ENCODE measurements at regions not wholly inside any gene's neighbourhood (a gene's known extent, or its start where the extent isn't known, plus 50 kb on each side); places are given as distances from the start of the nearest gene placed in this dataset.

DNA sequence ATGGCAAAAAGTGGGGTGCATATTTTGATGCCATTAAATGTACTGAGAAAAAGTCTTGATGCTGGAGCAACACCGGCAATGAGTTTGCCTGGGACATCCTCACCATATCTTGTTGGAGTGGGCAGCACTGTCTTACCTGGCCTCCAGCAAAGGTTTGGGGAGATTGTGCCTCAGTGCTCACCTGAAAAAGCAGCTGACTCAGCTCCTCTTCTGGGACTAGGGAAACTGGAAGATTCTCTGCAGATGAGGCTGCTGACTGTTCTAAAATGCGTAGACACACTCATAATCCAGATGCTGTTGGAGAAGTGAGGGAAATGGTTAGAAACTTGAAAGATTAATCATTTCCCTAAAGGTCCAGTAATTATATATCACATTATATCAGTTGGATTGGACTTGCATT lies 593.7 kb upstream of the HS3ST1 start:
- TF ChIP-seq RAD21 (conservative IDR thresholded peaks at IDR 0.05) (no peak), POLR2AphosphoS5 (IDR thresholded peaks at IDR 0.05) (no peak), MXI1 (conservative IDR thresholded peaks at IDR 0.05; ENCODE audit: poor library complexity, severe bottlenecking) (no peak), TAF1 (IDR thresholded peaks at IDR 0.05; ENCODE audit: low read depth) (no peak), EP300 (conservative IDR thresholded peaks at IDR 0.05; ENCODE audit: poor library complexity, severe bottlenecking) (no peak), EZH2 (IDR thresholded peaks at IDR 0.05; ENCODE audit: borderline replicate concordance, insufficient read depth, low read length, poor library complexity, severe bottlenecking) (no peak), SMC3 (conservative IDR thresholded peaks at IDR 0.05; ENCODE audit: poor library complexity) (no peak)
- TF ChIP-seq, protein P1, sequence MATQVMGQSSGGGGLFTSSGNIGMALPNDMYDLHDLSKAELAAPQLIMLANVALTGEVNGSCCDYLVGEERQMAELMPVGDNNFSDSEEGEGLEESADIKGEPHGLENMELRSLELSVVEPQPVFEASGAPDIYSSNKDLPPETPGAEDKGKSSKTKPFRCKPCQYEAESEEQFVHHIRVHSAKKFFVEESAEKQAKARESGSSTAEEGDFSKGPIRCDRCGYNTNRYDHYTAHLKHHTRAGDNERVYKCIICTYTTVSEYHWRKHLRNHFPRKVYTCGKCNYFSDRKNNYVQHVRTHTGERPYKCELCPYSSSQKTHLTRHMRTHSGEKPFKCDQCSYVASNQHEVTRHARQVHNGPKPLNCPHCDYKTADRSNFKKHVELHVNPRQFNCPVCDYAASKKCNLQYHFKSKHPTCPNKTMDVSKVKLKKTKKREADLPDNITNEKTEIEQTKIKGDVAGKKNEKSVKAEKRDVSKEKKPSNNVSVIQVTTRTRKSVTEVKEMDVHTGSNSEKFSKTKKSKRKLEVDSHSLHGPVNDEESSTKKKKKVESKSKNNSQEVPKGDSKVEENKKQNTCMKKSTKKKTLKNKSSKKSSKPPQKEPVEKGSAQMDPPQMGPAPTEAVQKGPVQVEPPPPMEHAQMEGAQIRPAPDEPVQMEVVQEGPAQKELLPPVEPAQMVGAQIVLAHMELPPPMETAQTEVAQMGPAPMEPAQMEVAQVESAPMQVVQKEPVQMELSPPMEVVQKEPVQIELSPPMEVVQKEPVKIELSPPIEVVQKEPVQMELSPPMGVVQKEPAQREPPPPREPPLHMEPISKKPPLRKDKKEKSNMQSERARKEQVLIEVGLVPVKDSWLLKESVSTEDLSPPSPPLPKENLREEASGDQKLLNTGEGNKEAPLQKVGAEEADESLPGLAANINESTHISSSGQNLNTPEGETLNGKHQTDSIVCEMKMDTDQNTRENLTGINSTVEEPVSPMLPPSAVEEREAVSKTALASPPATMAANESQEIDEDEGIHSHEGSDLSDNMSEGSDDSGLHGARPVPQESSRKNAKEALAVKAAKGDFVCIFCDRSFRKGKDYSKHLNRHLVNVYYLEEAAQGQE (IDR thresholded peaks at IDR 0.05; ENCODE audit: borderline replicate concordance), result no peak
- TF ChIP-seq, protein P2, sequence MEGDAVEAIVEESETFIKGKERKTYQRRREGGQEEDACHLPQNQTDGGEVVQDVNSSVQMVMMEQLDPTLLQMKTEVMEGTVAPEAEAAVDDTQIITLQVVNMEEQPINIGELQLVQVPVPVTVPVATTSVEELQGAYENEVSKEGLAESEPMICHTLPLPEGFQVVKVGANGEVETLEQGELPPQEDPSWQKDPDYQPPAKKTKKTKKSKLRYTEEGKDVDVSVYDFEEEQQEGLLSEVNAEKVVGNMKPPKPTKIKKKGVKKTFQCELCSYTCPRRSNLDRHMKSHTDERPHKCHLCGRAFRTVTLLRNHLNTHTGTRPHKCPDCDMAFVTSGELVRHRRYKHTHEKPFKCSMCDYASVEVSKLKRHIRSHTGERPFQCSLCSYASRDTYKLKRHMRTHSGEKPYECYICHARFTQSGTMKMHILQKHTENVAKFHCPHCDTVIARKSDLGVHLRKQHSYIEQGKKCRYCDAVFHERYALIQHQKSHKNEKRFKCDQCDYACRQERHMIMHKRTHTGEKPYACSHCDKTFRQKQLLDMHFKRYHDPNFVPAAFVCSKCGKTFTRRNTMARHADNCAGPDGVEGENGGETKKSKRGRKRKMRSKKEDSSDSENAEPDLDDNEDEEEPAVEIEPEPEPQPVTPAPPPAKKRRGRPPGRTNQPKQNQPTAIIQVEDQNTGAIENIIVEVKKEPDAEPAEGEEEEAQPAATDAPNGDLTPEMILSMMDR (IDR thresholded peaks at IDR 0.05; ENCODE audit: poor library complexity, severe bottlenecking), result no peak
- H3K36me3 ChIP-seq (ENCODE audit: insufficient read depth, low read length), result no peaks in the 10 kb centered on the region
- no peak overlapping the region for H3K4me2 ChIP-seq (ENCODE audit: low read length)
- H3K27me3 ChIP-seq (ENCODE audit: insufficient read depth, low read depth, low read length), result no peaks in the 10 kb centered on the region
- no peaks in the 10 kb centered on the region for H3F3A ChIP-seq (ENCODE audit: insufficient read depth, low read length, poor library complexity, severe bottlenecking)
- H2AFZ ChIP-seq (ENCODE audit: low read depth, low read length), result no peak overlapping the region
- no peak overlapping the region for H3K27ac ChIP-seq (ENCODE audit: low read length)
- H3K9me2 ChIP-seq (ENCODE audit: insufficient read depth, low read length), result no peaks in the 10 kb centered on the region
- no peak overlapping the region for H3K9ac ChIP-seq (ENCODE audit: low read length)
- H4K20me1 ChIP-seq (ENCODE audit: insufficient read depth), result no peaks in the 10 kb centered on the region
- H3K9me3 ChIP-seq (ENCODE audit: low read length), result no peaks in the 10 kb centered on the region
- H3K79me2 ChIP-seq (replicated peaks; ENCODE audit: insufficient read depth, low read length), result no peaks in the 10 kb centered on the region
- no peak overlapping the region for H3K4me3 ChIP-seq (ENCODE audit: low read length)

DNA sequence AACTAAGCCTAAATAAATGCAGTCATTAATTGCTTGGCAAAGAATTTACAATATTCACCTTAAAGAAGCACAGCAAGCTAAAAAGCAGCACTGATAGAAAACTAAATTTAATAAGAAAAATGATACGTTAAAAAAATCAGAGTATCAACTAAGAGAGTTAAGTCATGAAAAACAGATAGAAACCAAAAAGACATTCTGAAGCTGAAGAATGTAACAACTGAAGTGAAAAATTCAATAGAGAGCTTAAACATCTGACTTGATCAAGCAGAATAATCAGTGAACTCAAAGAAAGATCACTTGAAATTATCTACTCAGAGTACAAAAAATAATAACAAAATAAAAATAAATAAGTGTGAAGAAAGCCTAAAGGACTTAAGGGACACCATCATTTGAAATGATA lies 588.0 kb upstream of the HS3ST1 start:
- H3K79me2 ChIP-seq (replicated peaks; ENCODE audit: insufficient read depth, low read length), result no peaks in the 10 kb centered on the region
- no peak overlapping the region for H3K27ac ChIP-seq (ENCODE audit: low read length)

More for the DNA sequence above, 588.0 kb upstream of the HS3ST1 start:
- peaks cover 5% of the 10 kb centered on the region for H3K9me3 ChIP-seq (ENCODE audit: low read length)
- TF ChIP-seq, protein P2 (IDR thresholded peaks at IDR 0.05; ENCODE audit: poor library complexity, severe bottlenecking), result no peak
- no peak for TF ChIP-seq MXI1 (conservative IDR thresholded peaks at IDR 0.05; ENCODE audit: poor library complexity, severe bottlenecking)
- TF ChIP-seq EZH2 (IDR thresholded peaks at IDR 0.05; ENCODE audit: borderline replicate concordance, insufficient read depth, low read length, poor library complexity, severe bottlenecking), result no peak
- TF ChIP-seq, protein P1 (IDR thresholded peaks at IDR 0.05; ENCODE audit: borderline replicate concordance), result no peak
- no peak for TF ChIP-seq RAD21 (conservative IDR thresholded peaks at IDR 0.05)
- TF ChIP-seq TAF1 (IDR thresholded peaks at IDR 0.05; ENCODE audit: low read depth), result no peak
- TF ChIP-seq EP300 (conservative IDR thresholded peaks at IDR 0.05; ENCODE audit: poor library complexity, severe bottlenecking), result no peak
- TF ChIP-seq SMC3 (conservative IDR thresholded peaks at IDR 0.05; ENCODE audit: poor library complexity), result no peak
- TF ChIP-seq POLR2AphosphoS5 (IDR thresholded peaks at IDR 0.05), result no peak
- H3K9ac ChIP-seq (ENCODE audit: low read length), result no peak overlapping the region
- H3K9me2 ChIP-seq (ENCODE audit: insufficient read depth, low read length), result no peaks in the 10 kb centered on the region
- no peaks in the 10 kb centered on the region for H3K36me3 ChIP-seq (ENCODE audit: insufficient read depth, low read length)
- H4K20me1 ChIP-seq (ENCODE audit: insufficient read depth), result no peaks in the 10 kb centered on the region
- H3K4me2 ChIP-seq (ENCODE audit: low read length), result no peak overlapping the region
- no peak overlapping the region for H3K4me3 ChIP-seq (ENCODE audit: low read length)
- no peaks in the 10 kb centered on the region for H3K27me3 ChIP-seq (ENCODE audit: insufficient read depth, low read depth, low read length)
- H2AFZ ChIP-seq (ENCODE audit: low read depth, low read length), result no peak overlapping the region
- no peaks in the 10 kb centered on the region for H3F3A ChIP-seq (ENCODE audit: insufficient read depth, low read length, poor library complexity, severe bottlenecking)
